Suprapubic skin (tissue), 4 donors: ENCODE measurements at regions not wholly inside any gene's neighbourhood (a gene's known extent, or its start where the extent isn't known, plus 50 kb on each side); places are given as distances from the start of the nearest gene placed in this dataset.

Source experiments
- CTCF ChIP-seq, 2 donors: fragments of 200-600 bp in 1 of 2; fragments of 450-650 bp in 1 of 2; sonication (generic) in 1 of 2; IDR thresholded peaks; one replicate each; pipeline ENCODE4 v1.5.1; 2016 to 2019; ENCODE audit warnings: antibody characterized with exemption in 2 of 2, mild to moderate bottlenecking in 1 of 2, moderate library complexity in 1 of 2
- EP300 ChIP-seq: sonication (generic); formaldehyde crosslinking; IDR thresholded peaks from one replicate; pipeline ENCODE4 v1.6.1; 2017; ENCODE audit warnings: antibody characterized with exemption
- POLR2A ChIP-seq, 2 donors: fragments of 450-650 bp; IDR thresholded peaks; one replicate each; pipeline ENCODE4 v1.6.1; 2017; ENCODE audit warnings: antibody characterized with exemption in 2 of 2, mild to moderate bottlenecking in 2 of 2, moderate library complexity in 2 of 2
- POLR2AphosphoS5 ChIP-seq, 3 donors: sonication (generic); formaldehyde crosslinking; IDR thresholded peaks; one replicate each; pipeline ENCODE4 v1.6.1; 2017; ENCODE audit warnings: antibody characterized with exemption in 3 of 3

DNA sequence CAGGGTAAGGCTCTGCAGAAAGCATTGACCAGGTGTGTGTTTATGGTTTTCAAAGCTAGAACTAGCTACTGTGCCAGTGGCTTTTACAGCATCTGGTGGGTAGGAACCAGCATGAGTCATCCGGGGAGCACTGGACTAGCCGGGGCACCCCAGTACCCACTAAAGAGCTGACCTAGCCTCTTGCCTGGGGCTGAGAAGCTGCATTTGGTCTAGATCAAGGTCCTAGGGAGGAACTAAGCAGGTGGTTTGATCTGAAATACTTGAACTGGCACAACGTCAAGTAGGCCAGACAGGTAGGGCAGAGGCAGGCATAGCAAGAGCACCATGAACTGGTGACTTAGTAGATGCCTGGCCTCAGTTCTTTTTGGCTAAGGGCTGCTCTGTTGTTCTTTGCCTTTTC, 109.8 kb upstream of the PTPRK start:
- TF ChIP-seq POLR2A (IDR thresholded peaks at IDR 0.05) (no peak), CTCF (IDR thresholded peaks at IDR 0.05) (no peak), POLR2AphosphoS5 (IDR thresholded peaks at IDR 0.05) (no peak), EP300 (no peak)
